Spleen (tissue), 11 donors: ENCODE measurements at regions not wholly inside any gene's neighbourhood (a gene's known extent, or its start where the extent isn't known, plus 50 kb on each side); places are given as distances from the start of the nearest gene placed in this dataset.

ENCODE experiments used
- DNase-seq: peaks from one replicate; pipeline ENCODE4 v3.0.0-alpha.2; 2020
- H3K27ac ChIP-seq, 8 donors: fragments of 200-600 bp; sonication (generic) in 7 of 8; 1 replicate in 4 of 8; 2 replicates in 4 of 8; pipeline versions ENCODE4 v1.5.0 to v1.8.0; 2016 to 2021; ENCODE audit warnings: inconsistent platforms in 4 of 8, mild to moderate bottlenecking in 4 of 8, moderate library complexity in 1 of 8
- H3K27me3 ChIP-seq, 7 donors: fragments of 200-600 bp; sonication (generic) in 6 of 7; replicated peaks in 1 of 7; 1 replicate in 4 of 7; 2 replicates in 3 of 7; pipeline versions ENCODE4 v1.5.0 to v1.8.0; 2016 to 2021; ENCODE audit warnings: inconsistent platforms in 3 of 7, mild to moderate bottlenecking in 1 of 7
- H3K36me3 ChIP-seq, 6 donors: fragments of 200-600 bp; sonication (generic) in 5 of 6; 1 replicate in 4 of 6; 2 replicates in 2 of 6; pipeline versions ENCODE4 v1.5.0 to v1.8.0; 2016 to 2021; ENCODE audit warnings: inconsistent platforms in 2 of 6
- H3K4me1 ChIP-seq, 6 donors: fragments of 200-600 bp; sonication (generic) in 5 of 6; 1 replicate in 3 of 6; 2 replicates in 3 of 6; pipeline versions ENCODE4 v1.5.0 to v1.8.0; 2016 to 2021; ENCODE audit warnings: inconsistent platforms in 3 of 6
- H3K4me3 ChIP-seq, 8 donors: fragments of 200-600 bp; sonication (generic) in 7 of 8; 1 replicate in 4 of 8; 2 replicates in 4 of 8; pipeline versions ENCODE4 v1.5.0 to v1.8.0; 2016 to 2021; ENCODE audit warnings: inconsistent platforms in 4 of 8, mild to moderate bottlenecking in 4 of 8, moderate library complexity in 2 of 8
- H3K9me3 ChIP-seq, 8 donors: fragments of 200-600 bp; sonication (generic) in 7 of 8; 1 replicate in 4 of 8; 2 replicates in 4 of 8; pipeline versions ENCODE4 v1.5.0 to v1.8.0; 2016 to 2021; ENCODE audit warnings: inconsistent platforms in 4 of 8
- CTCF ChIP-seq, 11 experiments: fragments of 200-600 bp in 7 of 11; fragments of 450-650 bp in 4 of 11; sonication (generic) in 4 of 11; IDR thresholded peaks in 8 of 11; conservative IDR thresholded peaks in 3 of 11; 1 replicate in 7 of 11; 2 replicates in 4 of 11; pipeline versions ENCODE4 v1.4.0 to v1.8.0; 2016 to 2021; ENCODE audit warnings: antibody characterized with exemption in 11 of 11, inconsistent platforms in 4 of 11, mild to moderate bottlenecking in 1 of 11
- POLR2A ChIP-seq, 3 donors: fragments of 450-650 bp; IDR thresholded peaks; one replicate each; pipeline ENCODE4 v1.5.1; 2017; ENCODE audit warnings: antibody characterized with exemption in 3 of 3, mild to moderate bottlenecking in 1 of 3
- POLR2AphosphoS5 ChIP-seq, 3 donors: sonication (generic); formaldehyde crosslinking; IDR thresholded peaks; one replicate each; pipeline ENCODE4 v1.5.1; 2017; ENCODE audit warnings: antibody characterized with exemption in 3 of 3
- WGBS, 5 donors: extraction: QIAGEN DNeasy Blood & Tissue Kit in 3 of 5; methylation state at CpG; one replicate each; pipeline versions ENCODE4 v1.1.5 to v1.1.7; 2013 to 2018; 5-methylcytosine and 5-hydroxymethylcytosine counted together
- intact Hi-C: fragments of 100-400 bp; cut with DNase I; formaldehyde crosslinking; loops from one replicate; pipeline ENCODE4 v1.15.0; 2023; ENCODE audit warnings: low total_unique reads
- donor health status: healthy with polysubstance abuse.
- donor health status: DM: no; HTN: no; CAD: no; lungs with moderate emphysema.
- donor health status: DM: no; HTN: no; CAD: no.
- donor health status: Bipolar disorder and iron deficiency.
- donor health status: healthy.
- donor health status: DM: no; HTN: no; CAD: no.
- donor health status: DM: yes; HTN: yes; CAD: no.

- Histone ChIP-seq H3K27me3 (peaks cover 0 to 21% (median 0%) of the 10 kb centered on the region in 7 donors), H3K27ac (no peak overlapping the region), H3K4me3 (no peak overlapping the region), H3K9me3 (no peaks in the 10 kb centered on the region), H3K36me3 (no peaks in the 10 kb centered on the region), H3K4me1 (no peaks in the 10 kb centered on the region)
- no peak for DNase-seq
- TF ChIP-seq CTCF (IDR thresholded peaks at IDR 0.05 in 8 of 11, conservative IDR thresholded peaks at IDR 0.05 in 3 of 11): no peak
- TF ChIP-seq POLR2AphosphoS5 (IDR thresholded peaks at IDR 0.05): no peak
- no peak for TF ChIP-seq POLR2A (IDR thresholded peaks at IDR 0.05)
- WGBS, 5 donors: 47 to 56% (median 53%) methylated on average over 5 of the region's 5 CpGs
- intact Hi-C loops: no loop called here
Observed at GRCh38 chr17:6276711-6277110, 158.2 kb downstream of the AIPL1 start.

GRCh38 chr17:6274310-6274709 is 160.6 kb downstream of the AIPL1 start:
- no peak overlapping the region for H3K27ac ChIP-seq
- no peak for DNase-seq
- no peak overlapping the region for H3K4me3 ChIP-seq
- H3K27me3 ChIP-seq: peaks cover 0 to 11% (median 0%) of the 10 kb centered on the region in 7 donors
- H3K4me1 ChIP-seq: no peaks in the 10 kb centered on the region
- 50 to 96% (median 80%) methylated on average over 6 of the region's 6 CpGs for WGBS, 5 donors
- intact Hi-C loops: no loop called here
- H3K9me3 ChIP-seq: no peaks in the 10 kb centered on the region
- no peak for TF ChIP-seq POLR2A (IDR thresholded peaks at IDR 0.05)
- TF ChIP-seq CTCF (IDR thresholded peaks at IDR 0.05 in 8 of 11, conservative IDR thresholded peaks at IDR 0.05 in 3 of 11): peak in 1 of 11 experiments; percentile 18
- H3K36me3 ChIP-seq: no peaks in the 10 kb centered on the region

GRCh38 chr17:6269478-6269877 is 165.4 kb downstream of the AIPL1 start:
- Histone ChIP-seq H3K36me3 (no peaks in the 10 kb centered on the region), H3K4me3 (no peak overlapping the region), H3K27ac (no peak overlapping the region), H3K27me3 (peaks cover 0 to 11% (median 0%) of the 10 kb centered on the region in 7 donors), H3K4me1 (no peaks in the 10 kb centered on the region), H3K9me3 (peaks cover 0 to 10% (median 3%) of the 10 kb centered on the region in 8 donors)
- 3 to 10% (median 6%) methylated on average over 4 of the region's 4 CpGs for WGBS, 5 donors
- intact Hi-C loops: no loop called here
- no peak for DNase-seq
- TF ChIP-seq POLR2AphosphoS5 (IDR thresholded peaks at IDR 0.05): no peak

GRCh38 chr17:6261466-6261865 is 173.5 kb downstream of the AIPL1 start:
- intact Hi-C loops: no loop called here
- Histone ChIP-seq H3K4me3 (no peak overlapping the region), H3K4me1 (no peaks in the 10 kb centered on the region), H3K27ac (no peak overlapping the region), H3K27me3 (peaks cover 0 to 16% (median 0%) of the 10 kb centered on the region in 7 donors), H3K9me3 (peaks cover 0 to 10% (median 3%) of the 10 kb centered on the region in 8 donors), H3K36me3 (no peaks in the 10 kb centered on the region)
- 30 to 42% (median 41%) methylated on average over 6 of the region's 6 CpGs for whole genome bisulfite sequencing, 5 donors
- TF ChIP-seq CTCF (IDR thresholded peaks at IDR 0.05 in 8 of 11, conservative IDR thresholded peaks at IDR 0.05 in 3 of 11) (no peak), POLR2AphosphoS5 (IDR thresholded peaks at IDR 0.05) (no peak), POLR2A (IDR thresholded peaks at IDR 0.05) (no peak)
- no peak for DNase-seq

GRCh38 chr17:6259899-6260298 is 175.0 kb downstream of the AIPL1 start:
- H3K27me3 ChIP-seq: peaks cover 0 to 22% (median 0%) of the 10 kb centered on the region in 7 donors
- H3K9me3 ChIP-seq: no peaks in the 10 kb centered on the region
- intact Hi-C loops: no loop called here
- WGBS, 5 donors: 74 to 89% (median 83%) methylated on average over 11 of the region's 11 CpGs
- no peak for DNase-seq
- no peaks in the 10 kb centered on the region for H3K36me3 ChIP-seq
- H3K27ac ChIP-seq: no peak overlapping the region
- no peak for TF ChIP-seq CTCF (IDR thresholded peaks at IDR 0.05 in 8 of 11, conservative IDR thresholded peaks at IDR 0.05 in 3 of 11)
- no peak for TF ChIP-seq POLR2A (IDR thresholded peaks at IDR 0.05)
- no peak for TF ChIP-seq POLR2AphosphoS5 (IDR thresholded peaks at IDR 0.05)
- no peak overlapping the region for H3K4me3 ChIP-seq
- no peaks in the 10 kb centered on the region for H3K4me1 ChIP-seq
